ENCODE measurements at regions not wholly inside any gene's neighbourhood (a gene's known extent, or its start where the extent isn't known, plus 50 kb on each side); places are given as distances from the start of the nearest gene placed in this dataset.

DNA sequence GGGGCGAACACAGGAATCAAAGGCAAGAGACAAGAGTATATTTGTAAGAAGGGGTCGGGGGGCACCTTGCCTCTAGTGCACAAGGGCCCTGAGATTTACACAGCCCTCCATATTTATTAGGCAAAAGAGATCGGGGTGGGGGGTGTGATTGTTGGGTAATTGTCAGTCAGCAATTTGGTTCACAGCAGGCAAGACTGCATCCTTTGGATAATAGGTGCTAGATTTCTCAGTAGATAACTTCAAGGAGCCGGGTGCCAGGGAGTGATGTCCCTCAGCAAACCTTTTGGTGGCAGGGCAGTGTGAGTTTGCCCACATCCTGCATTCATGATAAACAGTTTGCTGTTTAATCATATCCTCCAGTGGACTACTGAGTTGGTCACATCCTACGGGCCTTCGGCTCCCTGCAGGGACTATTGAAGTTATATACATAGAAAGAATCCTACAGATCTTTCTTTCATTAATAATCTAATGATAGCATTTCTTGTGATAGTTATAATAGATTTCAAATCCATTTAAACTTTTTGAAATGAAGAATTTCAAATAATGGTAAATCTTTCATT lies 178.5 kb downstream of the GNAI1 start:
- TF ChIP-seq, protein P1, sequence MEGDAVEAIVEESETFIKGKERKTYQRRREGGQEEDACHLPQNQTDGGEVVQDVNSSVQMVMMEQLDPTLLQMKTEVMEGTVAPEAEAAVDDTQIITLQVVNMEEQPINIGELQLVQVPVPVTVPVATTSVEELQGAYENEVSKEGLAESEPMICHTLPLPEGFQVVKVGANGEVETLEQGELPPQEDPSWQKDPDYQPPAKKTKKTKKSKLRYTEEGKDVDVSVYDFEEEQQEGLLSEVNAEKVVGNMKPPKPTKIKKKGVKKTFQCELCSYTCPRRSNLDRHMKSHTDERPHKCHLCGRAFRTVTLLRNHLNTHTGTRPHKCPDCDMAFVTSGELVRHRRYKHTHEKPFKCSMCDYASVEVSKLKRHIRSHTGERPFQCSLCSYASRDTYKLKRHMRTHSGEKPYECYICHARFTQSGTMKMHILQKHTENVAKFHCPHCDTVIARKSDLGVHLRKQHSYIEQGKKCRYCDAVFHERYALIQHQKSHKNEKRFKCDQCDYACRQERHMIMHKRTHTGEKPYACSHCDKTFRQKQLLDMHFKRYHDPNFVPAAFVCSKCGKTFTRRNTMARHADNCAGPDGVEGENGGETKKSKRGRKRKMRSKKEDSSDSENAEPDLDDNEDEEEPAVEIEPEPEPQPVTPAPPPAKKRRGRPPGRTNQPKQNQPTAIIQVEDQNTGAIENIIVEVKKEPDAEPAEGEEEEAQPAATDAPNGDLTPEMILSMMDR (IDR thresholded peaks at IDR 0.05 in 4 of 5, conservative IDR thresholded peaks at IDR 0.05 in 1 of 5): no peak
- TF ChIP-seq POLR2A (IDR thresholded peaks at IDR 0.05): no peak

Measured in gastrocnemius medialis (tissue), 4 donors.